GM23338 (cell line): ENCODE measurements at regions not wholly inside any gene's neighbourhood (a gene's known extent, or its start where the extent isn't known, plus 50 kb on each side); places are given as distances from the start of the nearest gene placed in this dataset.

Experiments
- ATAC-seq: fragments of 200-7000 bp; cut with Tn5 transposase; 3 replicates; pipeline ENCODE4 v1.9.1; 2020
- DNase-seq: peaks from one replicate; pipeline ENCODE4 v3.0.0-alpha.2; 2015; ENCODE audit warnings: low spot score
- H2AFZ ChIP-seq: fragments of 200-600 bp; sonication (generic); 2 replicates; pipeline ENCODE4 v1.8.0; 2016; ENCODE audit warnings: antibody characterized with exemption, mild to moderate bottlenecking, moderate library complexity
- H3F3A ChIP-seq: fragments of 200-600 bp; sonication (generic); replicated peaks from 2 replicates; pipeline ENCODE4 v1.8.0; 2017; ENCODE audit warnings: antibody characterized with exemption, mixed run types, low read depth
- H3K27ac ChIP-seq: fragments of 200-600 bp; sonication (generic); 2 replicates; pipeline ENCODE4 v1.6.1; 2016; ENCODE audit warnings: low read depth
- H3K27me3 ChIP-seq: fragments of 200-600 bp; sonication (generic); 2 replicates; pipeline ENCODE4 v1.8.0; 2016; ENCODE audit warnings: mild to moderate bottlenecking, mixed run types, moderate library complexity; ENCODE audit not compliant: insufficient read depth
- H3K36me3 ChIP-seq: fragments of 200-600 bp; sonication (generic); 2 replicates; pipeline ENCODE4 v1.8.0; 2016; ENCODE audit warnings: mild to moderate bottlenecking; ENCODE audit not compliant: insufficient read depth
- H3K4me1 ChIP-seq: fragments of 200-600 bp; sonication (generic); 2 replicates; pipeline ENCODE4 v1.8.0; 2016; ENCODE audit warnings: mild to moderate bottlenecking, moderate library complexity; ENCODE audit not compliant: insufficient read depth
- H3K4me2 ChIP-seq: fragments of 200-600 bp; sonication (generic); 2 replicates; pipeline ENCODE4 v1.7.1; 2017; ENCODE audit warnings: mixed run types
- H3K4me3 ChIP-seq: fragments of 200-600 bp; sonication (generic); 2 replicates; pipeline ENCODE4 v1.6.1; 2016; ENCODE audit warnings: mixed run types
- H3K79me2 ChIP-seq: fragments of 200-600 bp; sonication (generic); replicated peaks from 2 replicates; pipeline ENCODE4 v1.8.0; 2017; ENCODE audit warnings: mild to moderate bottlenecking; ENCODE audit not compliant: insufficient read depth
- H3K9me2 ChIP-seq: fragments of 200-600 bp; sonication (generic); 2 replicates; pipeline ENCODE4 v1.8.0; 2017; ENCODE audit not compliant: insufficient read depth
- H4K20me1 ChIP-seq: fragments of 200-600 bp; sonication (generic); replicated peaks from 2 replicates; pipeline ENCODE4 v1.8.0; 2017; ENCODE audit warnings: mild to moderate bottlenecking; ENCODE audit not compliant: insufficient read depth
- H3K27ac Mint-ChIP-seq: 2 replicates; pipeline ENCODE4 v1.8.0; 2020; ENCODE audit warnings: inconsistent platforms, mild to moderate bottlenecking, moderate library complexity, mixed read lengths
- H3K27me3 Mint-ChIP-seq: 3 replicates; pipeline ENCODE4 v1.8.0; 2022; ENCODE audit warnings: low read depth, mild to moderate bottlenecking, moderate library complexity, mixed read lengths, inconsistent platforms; ENCODE audit not compliant: insufficient read depth, poor library complexity
- H3K36me3 Mint-ChIP-seq: 3 replicates; pipeline ENCODE4 v1.8.0; 2021; ENCODE audit warnings: low read depth, mild to moderate bottlenecking, inconsistent platforms, moderate library complexity, mixed read lengths
- H3K4me1 Mint-ChIP-seq: 3 replicates; pipeline ENCODE4 v1.8.0; 2020; ENCODE audit warnings: mild to moderate bottlenecking, inconsistent platforms, mixed read lengths
- H3K4me3 Mint-ChIP-seq: 3 replicates; pipeline ENCODE4 v1.8.0; 2021; ENCODE audit warnings: moderate library complexity, mild to moderate bottlenecking, inconsistent platforms, mixed read lengths
- H3K9me3 Mint-ChIP-seq: 3 replicates; pipeline ENCODE4 v1.8.0; 2020; ENCODE audit warnings: moderate library complexity, mild to moderate bottlenecking, inconsistent platforms, mixed read lengths
- CREB1 ChIP-seq: fragments of 250-450 bp; sonication (Bioruptor Pico); IDR thresholded peaks from 2 replicates; pipeline ENCODE4 v1.5.0; 2020; ENCODE audit warnings: low read depth, mild to moderate bottlenecking, moderate library complexity
- CTCF ChIP-seq, 2 experiments: fragments of 200-600 bp in 1 of 2; sonication (generic) in 1 of 2; conservative IDR thresholded peaks; 2 replicates each; pipeline versions ENCODE4 v1.5.1 to v1.6.1; 2016 to 2017; ENCODE audit warnings: antibody characterized with exemption in 2 of 2, low read depth in 2 of 2, mild to moderate bottlenecking in 2 of 2, moderate library complexity in 1 of 2
- EZH2 ChIP-seq: fragments of 200-600 bp; sonication (generic); IDR thresholded peaks from one replicate; pipeline ENCODE4 v1.8.0; 2017; ENCODE audit warnings: antibody characterized with exemption, mild to moderate bottlenecking, low read depth; ENCODE audit not compliant: unreplicated experiment
- EZH2phosphoT487 ChIP-seq: fragments of 200-600 bp; sonication (generic); IDR thresholded peaks from one replicate; pipeline ENCODE4 v1.8.1; 2018; ENCODE audit warnings: antibody characterized with exemption; ENCODE audit not compliant: unreplicated experiment
- JUNB ChIP-seq: IDR thresholded peaks from one replicate; pipeline ENCODE4 v1.6.1; 2016; ENCODE audit warnings: antibody characterized with exemption; ENCODE audit not compliant: unreplicated experiment
- NANOG ChIP-seq: IDR thresholded peaks from 2 replicates; pipeline ENCODE4 v1.6.1; 2016; ENCODE audit warnings: antibody characterized with exemption, borderline replicate concordance
- POLR2AphosphoS5 ChIP-seq: IDR thresholded peaks from 2 replicates; pipeline ENCODE4 v1.6.1; 2016; ENCODE audit warnings: antibody characterized with exemption, low read depth
- STAT1 ChIP-seq: IDR thresholded peaks from one replicate; pipeline ENCODE4 v1.6.1; 2016; ENCODE audit warnings: antibody characterized with exemption; ENCODE audit not compliant: unreplicated experiment
- ZNF114 ChIP-seq: fragments of 250-450 bp; sonication (Bioruptor Pico); IDR thresholded peaks from 2 replicates; pipeline ENCODE4 v1.5.0; 2020; ENCODE audit warnings: mild to moderate bottlenecking, moderate library complexity
- ZNF331 ChIP-seq: fragments of 250-450 bp; sonication (Bioruptor Pico); IDR thresholded peaks from 2 replicates; pipeline ENCODE4 v1.5.0; 2020; ENCODE audit warnings: low read depth, mild to moderate bottlenecking, moderate library complexity
- ZNF462 ChIP-seq: fragments of 250-450 bp; sonication (Bioruptor Pico); IDR thresholded peaks from 2 replicates; pipeline ENCODE4 v1.5.0; 2020; ENCODE audit warnings: mild to moderate bottlenecking, moderate library complexity
- TF ChIP-seq, protein P1 (sequence below): IDR thresholded peaks from one replicate; pipeline ENCODE4 v1.6.1; 2018; ENCODE audit warnings: antibody characterized with exemption; ENCODE audit not compliant: unreplicated experiment
- TF ChIP-seq, protein P2 (sequence below): IDR thresholded peaks from 2 replicates; pipeline ENCODE4 v1.6.1; 2016; ENCODE audit warnings: antibody characterized with exemption

DNA sequence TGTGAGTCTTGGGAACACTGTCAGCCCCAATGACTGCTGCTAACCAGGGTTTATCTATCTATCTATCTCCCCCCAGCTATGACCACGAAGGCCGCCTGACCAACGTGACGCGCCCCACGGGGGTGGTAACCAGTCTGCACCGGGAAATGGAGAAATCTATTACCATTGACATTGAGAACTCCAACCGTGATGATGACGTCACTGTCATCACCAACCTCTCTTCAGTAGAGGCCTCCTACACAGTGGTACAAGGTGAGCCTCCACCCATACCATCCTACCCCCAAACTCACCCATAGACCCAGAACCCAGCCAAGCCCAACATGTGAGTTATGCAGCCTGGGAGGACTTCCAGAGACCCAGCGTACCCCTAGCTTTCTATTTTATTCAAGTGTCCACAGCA lies 65.4 kb upstream of the WWC1 start:
- ATAC-seq = no peak
- Mint-ChIP-seq H3K27ac (no peak overlapping the region), H3K27me3 (peaks cover 5% of the 10 kb centered on the region), H3K36me3 (no peaks in the 10 kb centered on the region; the same call in 2 of the 3 replicates), H3K9me3 (no peaks in the 10 kb centered on the region), H3K4me3 (no peak overlapping the region), H3K4me1 (peaks cover 8% of the 10 kb centered on the region)
- Histone ChIP-seq H3K4me3 (no peak overlapping the region), H3K36me3 (no peaks in the 10 kb centered on the region), H2AFZ (no peak overlapping the region), H3K4me2 (no peak overlapping the region), H4K20me1 (no peaks in the 10 kb centered on the region), H3K27ac (no peak overlapping the region), H3K9me2 (no peaks in the 10 kb centered on the region), H3K27me3 (no peaks in the 10 kb centered on the region), H3K79me2 (no peaks in the 10 kb centered on the region), H3F3A (no peaks in the 10 kb centered on the region), H3K4me1 (peaks cover 4% of the 10 kb centered on the region; the same call in 1 of the 2 replicates)
- DNase-seq = no peak
- TF ChIP-seq ZNF331 (CRISPR knock-in tag) = no peak
- no peak for TF ChIP-seq CTCF (conservative IDR thresholded peaks at IDR 0.05; ENCODE audit: low read depth in 2 of 2)
- no peak for TF ChIP-seq CREB1
- TF ChIP-seq POLR2AphosphoS5 = no peak
- TF ChIP-seq ZNF462 (CRISPR knock-in tag) = no peak
- TF ChIP-seq ZNF114 (CRISPR knock-in tag) = no peak
- no peak for TF ChIP-seq JUNB
- TF ChIP-seq, protein P1, sequence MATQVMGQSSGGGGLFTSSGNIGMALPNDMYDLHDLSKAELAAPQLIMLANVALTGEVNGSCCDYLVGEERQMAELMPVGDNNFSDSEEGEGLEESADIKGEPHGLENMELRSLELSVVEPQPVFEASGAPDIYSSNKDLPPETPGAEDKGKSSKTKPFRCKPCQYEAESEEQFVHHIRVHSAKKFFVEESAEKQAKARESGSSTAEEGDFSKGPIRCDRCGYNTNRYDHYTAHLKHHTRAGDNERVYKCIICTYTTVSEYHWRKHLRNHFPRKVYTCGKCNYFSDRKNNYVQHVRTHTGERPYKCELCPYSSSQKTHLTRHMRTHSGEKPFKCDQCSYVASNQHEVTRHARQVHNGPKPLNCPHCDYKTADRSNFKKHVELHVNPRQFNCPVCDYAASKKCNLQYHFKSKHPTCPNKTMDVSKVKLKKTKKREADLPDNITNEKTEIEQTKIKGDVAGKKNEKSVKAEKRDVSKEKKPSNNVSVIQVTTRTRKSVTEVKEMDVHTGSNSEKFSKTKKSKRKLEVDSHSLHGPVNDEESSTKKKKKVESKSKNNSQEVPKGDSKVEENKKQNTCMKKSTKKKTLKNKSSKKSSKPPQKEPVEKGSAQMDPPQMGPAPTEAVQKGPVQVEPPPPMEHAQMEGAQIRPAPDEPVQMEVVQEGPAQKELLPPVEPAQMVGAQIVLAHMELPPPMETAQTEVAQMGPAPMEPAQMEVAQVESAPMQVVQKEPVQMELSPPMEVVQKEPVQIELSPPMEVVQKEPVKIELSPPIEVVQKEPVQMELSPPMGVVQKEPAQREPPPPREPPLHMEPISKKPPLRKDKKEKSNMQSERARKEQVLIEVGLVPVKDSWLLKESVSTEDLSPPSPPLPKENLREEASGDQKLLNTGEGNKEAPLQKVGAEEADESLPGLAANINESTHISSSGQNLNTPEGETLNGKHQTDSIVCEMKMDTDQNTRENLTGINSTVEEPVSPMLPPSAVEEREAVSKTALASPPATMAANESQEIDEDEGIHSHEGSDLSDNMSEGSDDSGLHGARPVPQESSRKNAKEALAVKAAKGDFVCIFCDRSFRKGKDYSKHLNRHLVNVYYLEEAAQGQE = no peak
- TF ChIP-seq EZH2 = no peak
- TF ChIP-seq EZH2phosphoT487 = no peak
- TF ChIP-seq, protein P2, sequence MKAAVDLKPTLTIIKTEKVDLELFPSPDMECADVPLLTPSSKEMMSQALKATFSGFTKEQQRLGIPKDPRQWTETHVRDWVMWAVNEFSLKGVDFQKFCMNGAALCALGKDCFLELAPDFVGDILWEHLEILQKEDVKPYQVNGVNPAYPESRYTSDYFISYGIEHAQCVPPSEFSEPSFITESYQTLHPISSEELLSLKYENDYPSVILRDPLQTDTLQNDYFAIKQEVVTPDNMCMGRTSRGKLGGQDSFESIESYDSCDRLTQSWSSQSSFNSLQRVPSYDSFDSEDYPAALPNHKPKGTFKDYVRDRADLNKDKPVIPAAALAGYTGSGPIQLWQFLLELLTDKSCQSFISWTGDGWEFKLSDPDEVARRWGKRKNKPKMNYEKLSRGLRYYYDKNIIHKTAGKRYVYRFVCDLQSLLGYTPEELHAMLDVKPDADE = no peak
- no peak for TF ChIP-seq NANOG
- no peak for TF ChIP-seq STAT1
